ENCODE measurements at regions not wholly inside any gene's neighbourhood (a gene's known extent, or its start where the extent isn't known, plus 50 kb on each side); places are given as distances from the start of the nearest gene placed in this dataset.

GRCh38 chr5:10123254-10123989 is 126.3 kb downstream of the ATPSCKMT start:
- no peak for DNase-seq (ENCODE audit: low read depth)
- no peak for TF ChIP-seq CTCF (IDR thresholded peaks at IDR 0.05; ENCODE audit: insufficient read depth, low read depth, low read length, missing control alignments)
- no peak overlapping the region for H3K4me3 ChIP-seq (ENCODE audit: low read depth, low read length)

GRCh38 chr5:10122076-10122726 is 127.5 kb downstream of the ATPSCKMT start:
- DNase-seq (ENCODE audit: low read depth) = no peak
- no peak for TF ChIP-seq CTCF (IDR thresholded peaks at IDR 0.05; ENCODE audit: insufficient read depth, low read depth, low read length, missing control alignments)
- H3K4me3 ChIP-seq (ENCODE audit: low read depth, low read length) = no peak overlapping the region

GRCh38 chr5:10120934-10121333 is 128.8 kb downstream of the ATPSCKMT start:
- TF ChIP-seq CTCF (IDR thresholded peaks at IDR 0.05; ENCODE audit: insufficient read depth, low read depth, low read length, missing control alignments) = no peak
- H3K4me3 ChIP-seq (ENCODE audit: low read depth, low read length) = no peak overlapping the region
- no peak for DNase-seq (ENCODE audit: low read depth)

- no peak for DNase-seq (ENCODE audit: low read depth)
- H3K4me3 ChIP-seq (ENCODE audit: low read depth, low read length) = no peak overlapping the region
- TF ChIP-seq CTCF (IDR thresholded peaks at IDR 0.05; ENCODE audit: insufficient read depth, low read depth, low read length, missing control alignments) = no peak
These were observed 131.5 kb downstream of the ATPSCKMT start for GRCh38 chr5:10118150-10118549.

- no peak for DNase-seq (ENCODE audit: low read depth)
- TF ChIP-seq CTCF (IDR thresholded peaks at IDR 0.05; ENCODE audit: insufficient read depth, low read depth, low read length, missing control alignments) = no peak
- H3K4me3 ChIP-seq (ENCODE audit: low read depth, low read length) = no peak overlapping the region
These were observed 133.1 kb downstream of the ATPSCKMT start for GRCh38 chr5:10116594-10116993.

GRCh38 chr5:10115669-10116068 is 134.0 kb downstream of the ATPSCKMT start:
- no peak for DNase-seq (ENCODE audit: low read depth)

More at GRCh38 chr5:10115669-10116068, 134.0 kb downstream of the ATPSCKMT start:
- no peak for TF ChIP-seq CTCF (IDR thresholded peaks at IDR 0.05; ENCODE audit: insufficient read depth, low read depth, low read length, missing control alignments)
- H3K4me3 ChIP-seq (ENCODE audit: low read depth, low read length) = no peak overlapping the region
